ENCODE measurements at regions not wholly inside any gene's neighbourhood (a gene's known extent, or its start where the extent isn't known, plus 50 kb on each side); places are given as distances from the start of the nearest gene placed in this dataset.

- Mint-ChIP-seq H3K9me3 (ENCODE audit: unreplicated experiment) (no peaks in the 10 kb centered on the region), H3K4me1 (ENCODE audit: low read depth, unreplicated experiment) (no peaks in the 10 kb centered on the region), H3K27ac (ENCODE audit: unreplicated experiment) (no peak overlapping the region), H3K36me3 (ENCODE audit: insufficient read depth, unreplicated experiment) (no peaks in the 10 kb centered on the region), H3K4me3 (ENCODE audit: unreplicated experiment) (no peak overlapping the region), H3K27me3 (ENCODE audit: insufficient read depth, unreplicated experiment) (no peaks in the 10 kb centered on the region)
- intact Hi-C loops (cut with micrococcal nuclease; ENCODE audit: unreplicated experiment): no loop called here
- H3K4me1 ChIP-seq: no peaks in the 10 kb centered on the region
- CTCF ChIA-PET: no interaction called here
- no peak for TF ChIP-seq CTCF (IDR thresholded peaks at IDR 0.05; ENCODE audit: insufficient read depth in 1 of 2, low read depth in 1 of 2, low read length in 1 of 2, severe bottlenecking in 1 of 2, unreplicated experiment in 1 of 2)
- H3K36me3 ChIP-seq (ENCODE audit: control insufficient read depth, insufficient read depth, low read length): no peaks in the 10 kb centered on the region
- no TSS peak for BruUV-seq (replicated peaks)
- POLR2A ChIA-PET: no interaction called here
- H3K4me3 ChIP-seq (ENCODE audit: low read depth, low read length): no peak overlapping the region
- no peak for DNase-seq
- no peaks in the 10 kb centered on the region for H3K9me3 ChIP-seq
- no peaks in the 10 kb centered on the region for H3K27me3 ChIP-seq (replicated peaks; ENCODE audit: control insufficient read depth, insufficient read depth, low read length)
Observed at GRCh38 chr2:190765386-190766173, 115.0 kb upstream of the GLS start.

DNA sequence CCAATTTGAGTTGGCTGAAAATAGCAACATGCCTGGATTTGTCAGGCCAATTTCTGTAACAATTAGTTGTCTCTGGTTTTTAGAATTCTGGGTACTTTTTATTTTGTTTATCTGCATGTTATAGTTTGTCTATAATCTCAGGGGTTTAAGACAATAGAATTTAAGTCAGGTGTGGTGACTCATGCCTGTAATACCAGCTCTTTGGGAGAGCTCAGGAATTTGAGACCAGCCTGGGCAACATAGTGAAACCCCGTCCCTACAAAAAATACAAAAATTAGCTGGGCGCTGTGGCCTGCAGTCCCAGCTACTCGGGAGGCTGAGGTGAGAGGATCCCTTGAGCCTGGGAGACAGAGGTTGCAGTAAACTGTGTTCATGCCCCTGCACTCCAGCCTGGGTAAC, 114.4 kb upstream of the GLS start:
- no peaks in the 10 kb centered on the region for H3K27me3 ChIP-seq (replicated peaks; ENCODE audit: control insufficient read depth, insufficient read depth, low read length)
- H3K4me3 ChIP-seq (ENCODE audit: low read depth, low read length): no peak overlapping the region
- H3K4me1 Mint-ChIP-seq (ENCODE audit: low read depth, unreplicated experiment): no peaks in the 10 kb centered on the region
- H3K9me3 Mint-ChIP-seq (ENCODE audit: unreplicated experiment): no peaks in the 10 kb centered on the region
- no peak for TF ChIP-seq CTCF (IDR thresholded peaks at IDR 0.05; ENCODE audit: insufficient read depth in 1 of 2, low read depth in 1 of 2, low read length in 1 of 2, severe bottlenecking in 1 of 2, unreplicated experiment in 1 of 2)
- H3K9me3 ChIP-seq: no peaks in the 10 kb centered on the region
- intact Hi-C loops (cut with micrococcal nuclease; ENCODE audit: unreplicated experiment): no loop called here
- DNase-seq: no peak
- H3K4me3 Mint-ChIP-seq (ENCODE audit: unreplicated experiment): no peak overlapping the region
- H3K36me3 Mint-ChIP-seq (ENCODE audit: insufficient read depth, unreplicated experiment): no peaks in the 10 kb centered on the region
- no peaks in the 10 kb centered on the region for H3K4me1 ChIP-seq
- H3K27me3 Mint-ChIP-seq (ENCODE audit: insufficient read depth, unreplicated experiment): no peaks in the 10 kb centered on the region
- POLR2A ChIA-PET: no interaction called here
- BruUV-seq (replicated peaks): no TSS peak
- H3K27ac Mint-ChIP-seq (ENCODE audit: unreplicated experiment): no peak overlapping the region
- H3K36me3 ChIP-seq (ENCODE audit: control insufficient read depth, insufficient read depth, low read length): no peaks in the 10 kb centered on the region
- CTCF ChIA-PET: no interaction called here

GRCh38 chr2:190766595-190766994, 114.0 kb upstream of the GLS start:
- no peaks in the 10 kb centered on the region for H3K9me3 Mint-ChIP-seq (ENCODE audit: unreplicated experiment)
- H3K4me3 ChIP-seq (ENCODE audit: low read depth, low read length): no peak overlapping the region
- H3K27me3 Mint-ChIP-seq (ENCODE audit: insufficient read depth, unreplicated experiment): no peaks in the 10 kb centered on the region
- TF ChIP-seq CTCF (IDR thresholded peaks at IDR 0.05; ENCODE audit: insufficient read depth in 1 of 2, low read depth in 1 of 2, low read length in 1 of 2, severe bottlenecking in 1 of 2, unreplicated experiment in 1 of 2): no peak
- no peaks in the 10 kb centered on the region for H3K9me3 ChIP-seq
- H3K4me3 Mint-ChIP-seq (ENCODE audit: unreplicated experiment): no peak overlapping the region
- intact Hi-C loops (cut with micrococcal nuclease; ENCODE audit: unreplicated experiment): no loop called here
- no peaks in the 10 kb centered on the region for H3K4me1 Mint-ChIP-seq (ENCODE audit: low read depth, unreplicated experiment)
- no peaks in the 10 kb centered on the region for H3K4me1 ChIP-seq
- DNase-seq: no peak
- POLR2A ChIA-PET: no interaction called here
- H3K27ac Mint-ChIP-seq (ENCODE audit: unreplicated experiment): no peak overlapping the region
- no peaks in the 10 kb centered on the region for H3K27me3 ChIP-seq (replicated peaks; ENCODE audit: control insufficient read depth, insufficient read depth, low read length)
- no peaks in the 10 kb centered on the region for H3K36me3 Mint-ChIP-seq (ENCODE audit: insufficient read depth, unreplicated experiment)
- CTCF ChIA-PET: no interaction called here
- no peaks in the 10 kb centered on the region for H3K36me3 ChIP-seq (ENCODE audit: control insufficient read depth, insufficient read depth, low read length)
- BruUV-seq (replicated peaks): no TSS peak
